Fibroblast of gingiva (primary cell): ENCODE measurements at regions not wholly inside any gene's neighbourhood (a gene's known extent, or its start where the extent isn't known, plus 50 kb on each side); places are given as distances from the start of the nearest gene placed in this dataset.

Source experiments
- DNase-seq: peaks from one replicate; pipeline ENCODE4 v3.0.0-alpha.2; 2011; ENCODE audit warnings: low read depth

DNA sequence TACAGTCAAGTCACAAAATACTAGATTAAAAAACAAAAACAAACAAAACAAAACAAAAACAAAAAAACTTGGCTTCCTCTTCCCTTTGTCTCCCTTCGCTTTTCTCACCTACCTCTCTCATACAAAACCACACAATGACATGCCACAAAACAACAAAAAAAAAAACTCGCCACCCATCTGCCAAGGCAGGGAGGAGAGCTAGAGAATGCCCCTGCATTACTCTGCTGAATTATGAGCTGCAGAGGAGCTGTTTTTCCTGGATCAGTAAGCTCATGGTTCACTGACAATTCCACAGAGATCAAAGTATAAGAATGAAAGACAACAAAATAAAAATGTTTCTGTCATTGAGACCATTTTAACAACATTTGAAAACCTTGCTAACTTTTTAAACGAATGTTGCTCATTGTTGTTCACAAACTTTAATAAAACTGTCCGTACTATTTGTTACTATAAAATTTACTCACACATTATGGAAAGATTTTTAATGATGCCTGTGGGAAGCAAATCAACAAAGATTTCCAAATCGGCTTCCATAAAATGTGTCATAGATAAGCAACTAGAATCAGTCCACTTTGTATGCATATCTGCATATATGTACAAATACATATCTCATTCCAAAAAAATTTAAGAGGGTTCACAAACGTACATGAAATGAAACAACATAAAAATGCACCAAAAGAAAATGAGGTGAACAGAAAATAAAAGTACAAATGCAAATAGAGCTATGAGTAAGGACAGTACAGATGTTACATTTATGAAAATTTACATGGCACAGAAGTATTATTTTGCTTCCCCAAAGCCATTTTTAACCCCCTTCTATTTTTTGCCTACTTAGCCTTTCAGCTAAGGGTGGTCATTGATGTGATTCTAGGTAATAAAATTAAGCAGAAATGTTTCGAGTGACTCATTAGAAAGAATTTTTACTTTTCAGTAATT lies 252.4 kb upstream of the FAT4 start:
- no peak for DNase-seq

DNA sequence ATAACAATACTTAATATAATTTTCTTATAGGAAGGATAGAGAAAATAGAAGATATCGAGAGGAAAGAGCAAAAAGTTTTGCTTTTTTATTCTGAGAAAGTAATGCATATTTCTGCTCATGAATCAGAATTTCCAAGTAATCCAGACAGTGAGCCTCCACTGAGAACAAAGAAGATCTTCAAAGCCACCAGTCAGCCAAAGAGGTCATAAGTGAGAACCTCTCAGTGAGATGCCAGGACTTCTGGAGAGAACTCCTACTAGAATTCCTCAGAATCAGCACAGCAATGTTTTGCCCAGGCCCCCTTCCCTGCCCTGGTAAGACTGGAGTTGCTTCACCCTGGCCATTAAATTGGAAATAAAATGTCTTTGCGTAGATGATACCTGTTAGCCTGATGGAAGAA lies 254.4 kb upstream of the FAT4 start:
- no peak for DNase-seq

DNA sequence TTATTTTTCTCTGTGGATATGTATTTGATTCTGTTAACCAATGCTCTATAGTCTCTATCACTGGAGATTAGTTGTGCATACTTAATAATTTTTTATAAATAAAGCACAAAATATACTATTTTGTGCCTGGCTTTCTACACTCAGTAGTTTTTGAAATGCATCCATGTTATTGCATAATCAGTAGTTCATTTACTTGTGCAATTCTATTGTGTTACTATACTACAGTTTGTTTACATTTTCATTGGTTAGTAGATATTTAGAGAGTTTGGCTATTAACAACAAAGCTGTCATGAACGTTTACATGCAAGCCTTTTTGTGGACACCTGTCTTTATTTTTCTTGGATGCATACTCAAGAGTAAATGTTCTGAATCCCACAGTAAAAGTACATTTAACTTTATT lies 265.0 kb upstream of the FAT4 start:
- peak; percentile 64 for DNase-seq

DNA sequence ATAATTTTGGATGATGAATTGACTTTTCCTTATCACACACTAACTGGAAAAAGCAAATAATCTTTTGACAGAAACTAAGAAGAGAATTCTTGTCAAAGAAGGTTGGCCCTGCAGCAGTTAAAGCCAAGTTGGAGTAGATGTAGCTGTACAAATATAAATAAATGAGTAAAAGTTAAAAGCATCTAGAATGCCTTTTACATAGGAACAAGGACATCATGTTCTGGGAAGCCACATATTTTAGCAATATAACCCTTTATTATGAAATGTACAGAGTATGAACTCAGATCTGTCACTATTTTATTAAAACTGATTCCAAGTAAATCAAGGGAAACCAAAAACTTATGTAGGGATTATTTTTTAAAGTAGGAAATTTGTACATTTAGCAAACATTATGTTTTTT lies 269.4 kb upstream of the FAT4 start:
- DNase-seq: peak; percentile 66

DNA sequence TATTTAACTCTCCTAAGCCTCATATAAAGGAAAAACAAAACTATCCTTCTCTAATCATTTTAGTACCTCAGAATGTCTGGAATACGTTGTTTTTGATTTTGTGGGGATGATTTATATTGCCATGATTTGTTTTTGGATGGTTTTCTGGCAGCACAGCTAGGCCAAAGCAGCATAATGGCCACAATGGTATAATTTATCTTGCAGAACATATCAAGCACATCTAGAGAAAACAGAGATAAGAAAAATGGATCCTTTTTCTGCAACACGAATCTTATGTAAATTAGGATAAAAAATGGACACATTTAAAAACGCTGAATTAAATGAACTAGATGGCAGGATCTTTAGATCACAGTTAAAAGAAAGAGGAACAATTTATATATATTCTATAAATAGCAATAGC lies 269.9 kb upstream of the FAT4 start:
- no peak for DNase-seq

DNA sequence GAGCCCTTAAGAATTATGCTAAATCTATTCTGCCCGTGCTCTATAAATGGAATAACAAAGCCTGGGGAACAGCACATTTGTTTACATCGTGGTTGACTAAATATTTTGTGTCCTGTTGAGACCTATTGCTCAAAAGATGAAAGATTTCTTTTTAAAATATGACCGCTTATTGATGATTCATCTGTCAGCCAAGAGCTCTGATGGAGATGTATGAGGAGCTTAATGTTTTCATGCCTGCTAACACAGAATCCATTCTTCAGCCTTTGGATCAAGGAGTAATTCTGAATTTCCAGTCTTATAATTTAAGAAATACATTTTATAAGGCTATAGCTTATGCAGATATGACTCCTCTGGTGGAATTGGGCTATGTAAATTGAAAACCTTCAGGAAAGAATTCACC lies 271.3 kb upstream of the FAT4 start:
- DNase-seq: no peak

DNA sequence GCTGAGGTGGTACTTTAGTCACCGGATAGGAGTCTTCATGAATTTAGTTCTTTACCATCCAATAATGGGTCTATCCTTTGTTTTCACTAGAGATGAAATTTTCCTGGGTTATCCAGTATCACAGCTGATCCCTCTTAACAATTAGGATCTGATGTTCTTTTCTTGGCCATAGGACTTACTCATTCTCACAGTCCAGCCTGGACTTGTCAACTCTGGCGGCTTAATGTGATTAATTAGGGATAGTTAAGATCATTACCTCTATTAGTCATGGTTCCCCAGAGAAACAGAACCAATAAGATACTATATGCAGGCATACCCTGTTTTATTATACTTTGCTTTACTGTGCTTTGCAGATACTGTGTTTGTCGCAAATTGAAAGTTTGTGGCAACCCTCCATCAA lies 272.7 kb upstream of the FAT4 start:
- DNase-seq: no peak

DNA sequence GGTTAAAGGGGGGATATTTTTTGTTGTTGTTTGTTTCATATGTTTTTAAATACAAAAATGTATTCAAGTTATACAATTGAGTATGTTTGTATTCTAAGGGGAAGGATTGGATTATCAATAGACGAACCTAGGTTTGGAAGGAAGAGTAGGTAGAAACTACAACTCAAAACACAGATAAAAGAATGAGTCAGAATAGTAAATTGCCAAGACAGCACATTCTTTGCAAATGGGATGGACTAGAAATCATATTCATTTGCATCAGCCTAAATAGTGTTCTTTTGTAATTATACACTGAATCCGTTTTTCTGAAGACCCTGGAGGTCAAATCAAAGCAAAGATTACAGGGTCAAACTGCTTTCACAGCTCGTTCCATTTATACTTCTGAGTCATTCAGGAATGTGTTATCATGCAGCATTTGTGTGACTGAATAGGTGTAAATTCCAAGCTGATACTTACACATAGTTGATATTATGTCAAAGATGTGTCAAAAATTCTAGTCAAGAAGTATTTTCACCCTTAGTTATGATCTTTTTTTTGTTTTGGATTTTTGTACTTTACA lies 273.3 kb upstream of the FAT4 start:
- no peak for DNase-seq

DNA sequence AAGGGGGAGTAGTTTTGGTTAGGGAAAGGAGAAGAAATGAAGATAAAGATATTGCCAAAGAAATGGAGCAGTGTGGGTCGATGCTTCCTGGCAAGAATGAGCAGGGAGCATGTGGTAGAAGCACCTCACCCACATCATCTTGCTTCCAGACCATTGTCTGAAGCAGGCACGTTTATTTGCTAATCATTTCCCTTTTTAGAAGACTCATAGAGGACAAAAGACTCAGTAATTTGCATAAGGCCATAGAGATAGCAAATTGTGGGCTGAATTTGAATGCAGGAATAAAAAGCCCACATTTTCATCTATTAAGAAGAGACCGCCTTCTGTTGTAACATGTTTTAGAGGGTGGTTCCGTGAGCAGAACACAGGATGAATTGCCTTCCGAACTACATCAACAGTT lies 275.2 kb upstream of the FAT4 start:
- no peak for DNase-seq

DNA sequence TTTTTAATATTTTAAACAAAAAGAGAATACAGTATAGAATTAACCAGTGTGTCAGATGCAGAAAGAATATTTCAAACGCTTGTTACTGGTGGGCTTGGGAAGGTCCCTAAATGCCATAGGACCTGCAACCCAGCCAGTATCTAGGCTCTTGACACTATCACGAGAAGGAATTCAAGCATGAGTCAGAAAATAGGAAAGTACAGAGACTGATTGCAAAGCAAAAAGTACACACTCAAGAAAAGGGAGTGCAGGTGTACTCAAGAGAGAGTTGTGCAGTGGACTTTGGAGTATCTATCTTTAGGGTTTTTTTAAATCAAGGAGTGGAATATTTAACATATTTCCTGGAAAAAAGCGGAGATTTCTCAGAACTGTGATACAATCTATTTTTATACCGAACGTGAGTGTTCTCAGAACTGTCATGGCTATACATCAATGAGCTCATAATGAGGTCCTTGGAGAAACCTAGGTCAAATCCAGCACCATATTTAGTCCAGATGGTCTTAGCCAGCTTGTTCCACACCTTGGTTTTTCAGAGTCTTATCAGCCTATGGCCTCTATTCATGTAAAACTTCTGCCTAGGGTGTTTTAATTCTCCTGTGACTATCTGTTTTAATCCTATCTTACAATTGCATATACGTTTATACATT lies 291.8 kb upstream of the FAT4 start:
- DNase-seq: no peak

DNA sequence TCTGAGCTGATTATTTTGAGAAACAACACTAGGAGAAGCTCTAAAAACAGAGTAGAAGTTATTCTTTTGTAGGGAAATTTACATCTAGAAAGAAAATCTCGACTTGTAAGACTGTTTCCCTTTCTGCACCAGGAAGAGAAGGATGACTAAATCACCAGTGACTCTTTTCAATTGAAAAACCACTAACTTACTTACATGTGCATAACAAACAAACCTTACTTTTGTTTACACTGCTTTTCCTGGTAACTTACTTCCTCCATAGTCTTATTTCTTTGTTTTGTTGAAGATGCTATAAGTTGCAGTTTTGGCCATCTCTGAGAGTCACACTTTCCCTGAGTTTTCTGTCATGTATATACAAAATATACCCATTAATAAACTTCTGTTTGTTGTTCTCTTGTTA lies 293.6 kb upstream of the FAT4 start:
- DNase-seq: no peak

DNA sequence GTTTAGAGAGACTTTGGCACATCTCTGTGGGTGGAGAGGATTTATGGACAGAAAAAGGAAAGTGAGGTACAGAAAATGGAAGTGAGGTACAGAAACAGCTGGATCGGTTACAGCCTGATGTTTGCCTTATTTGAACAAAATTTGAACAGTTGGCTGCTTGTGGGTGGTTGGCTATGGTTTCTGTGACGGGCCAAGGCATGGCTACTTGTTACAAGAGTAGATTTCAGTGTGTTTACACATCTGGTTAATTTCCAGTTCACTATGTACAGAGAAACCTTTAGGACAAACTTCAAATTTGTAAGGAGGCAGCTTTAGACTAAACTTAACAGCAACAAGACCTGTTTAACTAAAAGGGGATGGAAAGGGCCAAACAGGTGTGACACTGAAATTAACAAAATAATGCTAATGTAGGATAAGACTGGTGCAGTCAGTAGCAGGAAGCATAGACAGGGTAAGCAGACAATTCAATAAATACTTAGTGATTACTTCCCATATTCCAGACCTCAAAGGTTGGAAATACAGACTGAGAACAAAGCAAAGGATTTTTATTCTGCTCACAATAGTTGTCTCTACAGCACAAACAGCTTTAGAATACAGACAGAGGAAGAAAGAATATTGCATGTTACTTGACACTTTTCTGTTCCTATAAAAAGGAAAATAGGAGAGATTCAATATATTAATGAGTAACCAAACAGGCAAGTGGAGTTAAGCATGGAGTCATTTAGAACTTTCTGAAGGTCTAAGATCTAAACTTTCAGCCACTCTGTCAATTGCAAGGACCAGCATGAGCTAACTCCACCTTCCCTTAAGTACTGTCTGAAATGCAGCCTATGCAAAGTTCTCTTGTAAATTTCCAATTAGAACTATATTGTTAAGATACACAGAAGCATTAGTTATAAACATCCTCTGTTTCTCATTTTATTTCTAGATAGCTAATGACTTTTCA lies 294.4 kb upstream of the FAT4 start:
- DNase-seq: no peak

DNA sequence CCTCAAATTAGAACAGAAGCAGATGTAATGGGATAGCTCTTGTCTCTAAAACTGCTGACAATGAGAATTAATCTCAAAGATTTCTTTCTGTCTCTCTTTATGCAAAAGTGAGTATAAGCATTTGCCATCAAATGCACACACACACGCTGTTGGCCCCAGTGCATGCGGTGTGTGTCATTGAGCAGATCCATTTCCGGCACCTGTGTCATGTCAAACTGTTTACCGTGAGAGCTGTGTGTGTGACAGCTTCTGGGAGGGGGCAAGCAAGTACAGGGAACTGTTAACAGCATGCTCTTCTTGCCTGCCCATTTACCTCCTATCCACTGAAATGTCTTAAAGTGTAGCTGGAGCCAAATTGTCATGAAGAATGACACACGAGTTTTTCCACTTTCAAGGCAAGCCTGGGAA lies 297.9 kb upstream of the FAT4 start:
- no peak for DNase-seq

DNA sequence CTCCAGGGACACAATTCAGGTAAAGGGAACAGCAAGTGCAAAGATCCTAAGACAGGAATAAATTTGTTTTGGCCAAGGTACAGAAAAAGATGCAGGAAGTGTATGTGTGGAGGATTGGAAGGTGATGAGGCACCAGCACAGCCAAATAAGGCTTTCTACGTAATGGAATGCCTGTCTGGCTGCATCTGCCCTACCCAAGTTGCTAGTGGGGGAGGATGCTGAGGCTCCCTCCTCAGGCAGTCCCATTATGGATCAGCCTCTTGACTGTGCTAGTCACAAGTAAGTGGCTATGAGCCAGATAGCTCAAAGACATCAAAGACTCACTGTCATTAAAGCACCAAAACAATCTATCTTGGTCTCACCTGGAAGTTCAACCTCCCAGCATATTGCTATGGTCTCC lies 300.9 kb upstream of the FAT4 start:
- DNase-seq: no peak

DNA sequence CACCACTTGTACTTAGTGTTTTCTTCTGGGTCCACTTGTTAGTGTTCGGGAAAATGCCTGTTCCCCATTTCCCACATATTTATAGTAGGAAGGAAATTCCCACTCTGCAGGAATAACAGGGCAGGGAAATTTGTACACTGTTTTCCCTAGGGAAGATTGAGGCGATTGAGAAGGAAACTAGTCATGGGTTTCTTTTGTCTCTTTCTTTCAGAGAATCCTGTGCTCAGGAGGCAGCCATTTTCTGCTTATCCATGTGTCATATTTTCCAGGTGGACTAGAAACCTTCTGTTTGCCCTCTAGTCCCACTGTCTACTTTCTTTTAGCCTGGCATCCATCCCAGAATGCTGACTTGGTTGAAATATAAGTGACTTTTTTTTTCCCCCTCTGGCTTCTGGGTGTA lies 299.1 kb upstream of the ANKRD50 start:
- no peak for DNase-seq

DNA sequence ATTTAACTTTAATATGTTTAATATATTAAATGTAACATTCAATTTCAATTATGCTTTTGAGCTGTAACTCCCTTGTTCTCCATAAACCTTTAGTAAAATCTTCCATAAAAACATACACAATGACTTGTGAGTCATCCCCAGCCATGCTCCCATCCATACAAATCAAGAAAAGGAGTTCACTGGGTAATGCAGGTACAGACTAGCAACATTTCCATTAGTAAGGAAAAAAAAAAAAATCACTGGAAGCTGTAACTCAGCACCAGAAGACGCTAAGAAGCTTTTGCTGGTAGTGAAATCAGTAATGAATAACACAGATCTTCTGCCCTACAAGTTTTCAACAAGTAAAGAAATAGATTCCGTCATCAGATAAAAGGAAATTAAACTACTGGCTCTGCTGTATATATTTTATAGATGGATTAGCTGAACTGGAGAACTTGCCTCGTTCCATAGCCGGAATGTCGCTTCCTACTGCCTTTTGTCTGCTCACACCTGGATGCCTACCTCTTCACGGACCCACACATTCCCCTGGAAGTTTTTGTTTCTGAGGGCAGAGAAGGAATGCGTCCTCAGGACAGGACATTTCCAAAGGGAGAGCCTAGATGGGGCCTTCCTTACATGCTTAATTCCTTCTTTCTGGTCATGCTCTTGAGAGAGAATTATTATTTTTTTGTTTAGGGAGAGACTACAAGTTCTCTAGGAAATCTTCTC lies 298.4 kb upstream of the ANKRD50 start:
- no peak for DNase-seq

DNA sequence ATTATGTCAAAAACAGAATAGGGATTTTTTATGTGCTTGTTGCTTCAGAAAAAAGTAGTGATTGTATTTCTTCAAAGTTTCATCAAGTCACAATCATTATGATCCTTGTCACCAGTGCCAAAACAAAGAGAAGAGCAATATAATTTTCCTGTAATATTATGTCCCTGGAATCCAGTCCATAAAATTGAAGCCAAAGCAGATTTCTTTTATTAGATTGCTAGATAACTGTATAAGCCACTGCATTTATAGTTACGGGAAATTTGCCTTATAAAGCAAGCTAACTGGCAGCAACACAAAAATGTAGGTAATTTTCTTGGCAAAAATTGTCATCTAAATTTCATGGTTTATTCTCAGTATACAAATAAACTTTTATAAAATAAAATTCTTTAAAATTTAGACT lies 296.1 kb upstream of the ANKRD50 start:
- DNase-seq: no peak

DNA sequence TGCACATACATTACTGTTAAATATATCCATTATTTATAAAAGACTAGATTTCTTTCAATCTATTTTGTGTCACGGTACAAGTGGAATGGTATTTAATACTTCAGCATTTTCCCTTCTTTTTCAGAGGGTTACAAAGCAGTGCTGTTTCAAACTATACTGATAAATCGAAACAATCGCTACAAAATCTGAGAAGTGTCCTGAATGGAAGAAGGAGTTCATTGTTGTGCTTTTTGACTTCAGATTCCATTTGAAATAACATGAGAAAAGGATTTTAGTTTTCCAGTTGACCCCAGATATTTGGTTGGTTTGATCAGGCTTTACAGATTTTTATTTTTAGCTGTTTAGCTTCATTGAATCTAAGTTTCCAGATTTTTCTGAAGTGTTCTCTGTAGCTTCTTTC lies 292.1 kb upstream of the ANKRD50 start:
- no peak for DNase-seq

DNA sequence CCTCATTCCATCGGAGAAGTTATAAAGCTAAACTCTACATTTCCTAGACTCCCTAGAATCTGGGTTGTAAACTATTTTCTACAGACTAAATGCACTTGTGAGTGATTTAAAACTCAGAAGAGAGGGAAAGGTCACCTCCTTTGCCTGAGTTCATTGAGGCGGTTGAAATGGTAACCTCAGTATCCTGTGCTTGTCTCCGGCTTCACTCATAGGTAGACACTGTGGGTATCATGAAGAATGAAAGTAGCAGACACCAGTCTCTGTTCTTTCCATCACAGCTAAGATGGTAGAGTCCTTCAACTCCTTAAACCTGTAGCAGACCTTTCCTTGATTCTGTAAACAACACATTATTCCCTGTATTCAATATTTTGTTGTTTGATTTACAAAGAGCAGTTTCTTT lies 291.3 kb upstream of the ANKRD50 start:
- DNase-seq: no peak

DNA sequence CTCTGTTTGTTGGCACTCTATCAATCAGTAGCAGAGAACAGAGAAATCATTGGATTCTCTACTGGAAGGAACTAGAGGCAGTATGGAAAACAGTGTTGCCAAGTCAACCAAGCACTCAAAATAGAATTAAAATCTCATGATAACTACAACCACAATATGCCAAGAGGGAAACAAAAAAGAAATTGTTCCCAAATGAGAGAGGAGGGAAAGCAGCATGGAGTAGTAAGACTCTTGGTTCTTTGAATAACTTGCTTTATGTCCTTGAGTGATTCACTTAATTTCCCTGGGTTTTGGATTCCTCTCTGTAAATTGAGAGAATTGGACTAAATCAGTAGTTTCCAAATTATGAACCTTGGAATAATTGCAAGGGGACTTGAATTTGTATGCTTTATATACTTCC lies 285.5 kb upstream of the ANKRD50 start:
- DNase-seq: no peak

DNA sequence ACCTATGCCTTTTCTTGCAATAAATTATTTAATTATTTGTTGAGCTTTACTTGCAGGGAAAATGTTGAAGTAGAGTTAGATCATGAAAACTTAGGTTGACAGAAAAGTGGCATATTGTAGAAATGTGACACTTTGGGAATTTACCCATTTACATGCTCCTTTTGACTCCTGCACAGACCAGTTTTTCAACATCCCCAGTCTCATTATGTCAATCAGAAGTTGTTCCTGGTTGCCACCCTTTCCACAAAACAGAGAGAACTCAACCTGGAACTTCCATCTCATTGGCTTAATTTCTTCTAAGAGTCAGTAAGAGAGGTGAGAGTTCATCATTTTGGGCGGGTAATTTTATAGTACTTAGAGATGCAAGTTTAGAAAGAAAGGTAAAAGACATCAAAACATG lies 284.6 kb upstream of the ANKRD50 start:
- no peak for DNase-seq

DNA sequence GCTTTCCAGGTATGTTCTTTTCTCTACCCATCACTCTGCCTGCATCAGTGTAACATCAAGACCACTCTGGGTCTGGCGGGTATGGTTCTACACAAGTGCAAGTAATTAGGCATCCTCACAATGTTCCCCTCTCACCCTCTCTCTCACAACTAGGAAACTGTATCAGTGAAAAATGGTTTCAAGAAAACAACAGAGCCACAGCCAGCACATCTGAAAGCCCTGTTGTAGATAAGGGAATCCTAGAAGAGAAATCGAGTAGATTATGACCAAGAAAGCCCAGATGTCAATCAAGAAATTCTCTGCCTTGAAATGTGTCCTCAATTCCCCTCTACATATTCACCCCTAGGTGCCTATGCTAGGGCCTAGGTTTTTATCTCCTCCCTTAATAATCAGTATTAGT lies 281.3 kb upstream of the ANKRD50 start:
- no peak for DNase-seq
